Activated B cell treated with CpG ODN at 0.5 μM for 24 hours (primary cell): ENCODE measurements at regions not wholly inside any gene's neighbourhood (a gene's known extent, or its start where the extent isn't known, plus 50 kb on each side); places are given as distances from the start of the nearest gene placed in this dataset.

Source experiments
- ATAC-seq: fragments of 200-7000 bp; cut with Tn5 transposase; one replicate; pipeline ENCODE4 v1.10.0; 2021; ENCODE audit warnings: low read depth, mild to moderate bottlenecking, moderate library complexity
- CTCF ChIA-PET: fragments of 350-600 bp; sonication (Branson Sonifier 250); formaldehyde crosslinking; loops from one replicate; lab custom pipeline; 2021; ENCODE audit warnings: antibody characterized with exemption; lab: Charles Lee
- POLR2A ChIA-PET: fragments of 350-600 bp; sonication (Branson Sonifier 250); formaldehyde crosslinking; loops from one replicate; lab custom pipeline; 2021; ENCODE audit warnings: antibody characterized with exemption; lab: Charles Lee
- DNase-seq: peaks from one replicate; pipeline ENCODE4 v3.0.0; 2022
- H3K27ac Mint-ChIP-seq: one replicate; pipeline ENCODE4 v1.8.0; 2020; ENCODE audit warnings: mixed read lengths
- H3K27me3 Mint-ChIP-seq: one replicate; pipeline ENCODE4 v1.8.0; 2021; ENCODE audit warnings: mixed read lengths
- H3K36me3 Mint-ChIP-seq: one replicate; pipeline ENCODE4 v1.8.0; 2021; ENCODE audit warnings: low read depth, mixed read lengths
- H3K4me1 Mint-ChIP-seq: one replicate; pipeline ENCODE4 v1.8.0; 2021; ENCODE audit warnings: mixed read lengths
- H3K4me3 Mint-ChIP-seq: one replicate; pipeline ENCODE4 v1.8.0; 2020; ENCODE audit warnings: mild to moderate bottlenecking, mixed read lengths
- H3K9me3 Mint-ChIP-seq: one replicate; pipeline ENCODE4 v1.8.0; 2020; ENCODE audit warnings: mixed read lengths
- CTCF ChIP-seq: fragments of 200-600 bp; IDR thresholded peaks from one replicate; pipeline ENCODE4 v1.8.0; 2022; ENCODE audit warnings: antibody characterized with exemption, mild to moderate bottlenecking
- intact Hi-C: fragments of 100-400 bp; cut with micrococcal nuclease; formaldehyde crosslinking; loops from one replicate; pipeline ENCODE4 v1.15.1; 2024

- no peak for ATAC-seq
- Mint-ChIP-seq H3K4me1 (no peaks in the 10 kb centered on the region), H3K27ac (no peak overlapping the region), H3K27me3 (no peaks in the 10 kb centered on the region), H3K36me3 (no peaks in the 10 kb centered on the region), H3K4me3 (no peak overlapping the region), H3K9me3 (peaks cover 9% of the 10 kb centered on the region)
- ChIA-PET CTCF (no interaction called here), POLR2A (no interaction called here)
- intact Hi-C loops = no loop called here
- TF ChIP-seq CTCF = no peak
- DNase-seq = no peak
Observed at GRCh38 chr13:62327367-62327766, 911.7 kb upstream of the PCDH20 start.

DNA sequence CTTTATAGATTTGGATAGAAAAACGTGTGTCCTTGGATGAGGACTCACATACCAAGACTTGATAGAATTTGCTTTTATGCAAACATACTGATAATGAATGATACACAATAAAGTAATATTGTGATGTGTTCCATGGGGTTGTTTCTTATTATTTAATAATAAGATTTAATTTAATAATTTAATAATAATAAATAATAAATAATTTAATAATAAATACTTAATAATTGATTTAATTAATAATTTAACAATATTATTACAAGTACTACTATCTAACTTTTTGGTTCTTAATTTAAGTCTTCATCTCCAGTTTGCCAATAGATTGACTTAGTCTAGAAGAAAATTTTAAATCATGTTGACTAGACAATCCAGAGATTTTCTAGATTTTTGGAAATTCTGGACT, 909.2 kb upstream of the PCDH20 start:
- no peak for TF ChIP-seq CTCF
- Mint-ChIP-seq H3K27ac (no peak overlapping the region), H3K27me3 (no peaks in the 10 kb centered on the region), H3K9me3 (peaks cover 5% of the 10 kb centered on the region), H3K4me1 (no peaks in the 10 kb centered on the region), H3K36me3 (no peaks in the 10 kb centered on the region), H3K4me3 (no peak overlapping the region)
- DNase-seq = no peak
- POLR2A ChIA-PET = no interaction called here
- ATAC-seq = no peak
- CTCF ChIA-PET = no interaction called here
- intact Hi-C loops = no loop called here

DNA sequence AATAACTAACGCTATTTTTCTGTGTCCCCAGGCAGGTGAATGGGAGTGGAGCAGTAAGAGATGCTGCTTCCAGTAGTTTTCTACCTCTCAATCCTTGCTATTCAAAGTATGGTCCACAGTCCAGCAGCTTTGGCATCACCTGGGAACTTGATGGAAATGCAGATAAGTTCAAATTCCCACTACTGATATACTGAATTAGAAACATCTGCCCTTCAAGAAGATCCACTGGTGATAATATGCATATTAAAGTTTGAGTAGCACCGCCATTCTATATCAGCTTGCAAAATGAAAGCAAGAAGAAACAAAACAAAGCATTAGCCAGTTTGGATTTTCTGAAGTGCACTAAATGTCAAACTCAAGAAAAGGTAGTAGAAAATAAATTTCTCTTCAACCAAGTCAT, 906.2 kb upstream of the PCDH20 start:
- no peak overlapping the region for H3K4me3 Mint-ChIP-seq
- DNase-seq (no peak), ATAC-seq (no peak)
- ChIA-PET POLR2A (no interaction called here), CTCF (no interaction called here)
- no peaks in the 10 kb centered on the region for H3K27me3 Mint-ChIP-seq
- H3K9me3 Mint-ChIP-seq = peaks cover 2% of the 10 kb centered on the region
- no peaks in the 10 kb centered on the region for H3K36me3 Mint-ChIP-seq
- H3K4me1 Mint-ChIP-seq = no peaks in the 10 kb centered on the region
- TF ChIP-seq CTCF = no peak
- intact Hi-C loops = no loop called here
- no peak overlapping the region for H3K27ac Mint-ChIP-seq

- Mint-ChIP-seq H3K27ac (no peak overlapping the region), H3K4me1 (no peaks in the 10 kb centered on the region), H3K36me3 (no peaks in the 10 kb centered on the region), H3K27me3 (no peaks in the 10 kb centered on the region), H3K9me3 (peaks cover 2% of the 10 kb centered on the region), H3K4me3 (no peak overlapping the region)
- intact Hi-C loops = no loop called here
- no peak for ATAC-seq
- ChIA-PET POLR2A (no interaction called here), CTCF (no interaction called here)
- TF ChIP-seq CTCF = no peak
- no peak for DNase-seq
Observed at GRCh38 chr13:62321139-62321538, 905.5 kb upstream of the PCDH20 start.

- H3K27me3 Mint-ChIP-seq = no peaks in the 10 kb centered on the region
- ATAC-seq (no peak), DNase-seq (no peak)
- H3K4me1 Mint-ChIP-seq = no peaks in the 10 kb centered on the region
- TF ChIP-seq CTCF = no peak
- intact Hi-C loops = no loop called here
- H3K27ac Mint-ChIP-seq = no peak overlapping the region
- CTCF ChIA-PET = no interaction called here
- H3K9me3 Mint-ChIP-seq = peaks cover 2% of the 10 kb centered on the region
- no peaks in the 10 kb centered on the region for H3K36me3 Mint-ChIP-seq
- POLR2A ChIA-PET = no interaction called here
- no peak overlapping the region for H3K4me3 Mint-ChIP-seq
Observed at GRCh38 chr13:62320129-62321108, 904.8 kb upstream of the PCDH20 start.
